Thyroid gland (tissue), 4 donors: ENCODE measurements at regions not wholly inside any gene's neighbourhood (a gene's known extent, or its start where the extent isn't known, plus 50 kb on each side); places are given as distances from the start of the nearest gene placed in this dataset.

Experiments
- DNase-seq, 2 donors: peaks; one replicate each; pipeline ENCODE4 v3.0.0-alpha.2; 2019
- H3K27ac ChIP-seq, 3 donors: fragments of 200-600 bp; sonication (generic); 1 replicate in 2 of 3; 2 replicates in 1 of 3; pipeline ENCODE4 v1.5.1; 2016 to 2019; ENCODE audit warnings: mild to moderate bottlenecking in 1 of 3, moderate library complexity in 1 of 3
- H3K27me3 ChIP-seq: fragments of 200-600 bp; sonication (generic); one replicate; pipeline ENCODE4 v1.5.1; 2019
- H3K36me3 ChIP-seq, 2 donors: fragments of 200-600 bp; sonication (generic); one replicate each; pipeline ENCODE4 v1.5.1; 2016 to 2019
- H3K4me1 ChIP-seq, 2 donors: fragments of 200-600 bp; sonication (generic); one replicate each; pipeline ENCODE4 v1.5.1; 2017 to 2019
- H3K4me3 ChIP-seq, 3 donors: fragments of 200-600 bp; sonication (generic); replicated peaks in 1 of 3; 1 replicate in 2 of 3; 2 replicates in 1 of 3; pipeline ENCODE4 v1.5.1; 2016; ENCODE audit warnings: mild to moderate bottlenecking in 1 of 3
- H3K9me3 ChIP-seq: fragments of 200-600 bp; sonication (generic); one replicate; pipeline ENCODE4 v1.5.1; 2017
- CTCF ChIP-seq, 6 experiments: fragments of 200-600 bp in 3 of 6; fragments of 450-650 bp in 3 of 6; sonication (generic) in 3 of 6; IDR thresholded peaks; one replicate each; pipeline ENCODE4 v1.5.1; 2016 to 2019; ENCODE audit warnings: antibody characterized with exemption in 6 of 6, mild to moderate bottlenecking in 2 of 6, inconsistent platforms in 1 of 6, moderate library complexity in 1 of 6
- POLR2A ChIP-seq, 2 donors: fragments of 450-650 bp; IDR thresholded peaks; one replicate each; pipeline ENCODE4 v1.6.1; 2017; ENCODE audit warnings: antibody characterized with exemption in 2 of 2, mild to moderate bottlenecking in 2 of 2, moderate library complexity in 1 of 2
- WGBS, 2 donors: methylation state at CpG; one replicate each; pipeline ENCODE4 v1.1.5; 2017; 5-methylcytosine and 5-hydroxymethylcytosine counted together
- intact Hi-C: fragments of 100-400 bp; cut with DNase I; formaldehyde crosslinking; loops from one replicate; pipeline ENCODE4 v1.15.1; 2023

DNA sequence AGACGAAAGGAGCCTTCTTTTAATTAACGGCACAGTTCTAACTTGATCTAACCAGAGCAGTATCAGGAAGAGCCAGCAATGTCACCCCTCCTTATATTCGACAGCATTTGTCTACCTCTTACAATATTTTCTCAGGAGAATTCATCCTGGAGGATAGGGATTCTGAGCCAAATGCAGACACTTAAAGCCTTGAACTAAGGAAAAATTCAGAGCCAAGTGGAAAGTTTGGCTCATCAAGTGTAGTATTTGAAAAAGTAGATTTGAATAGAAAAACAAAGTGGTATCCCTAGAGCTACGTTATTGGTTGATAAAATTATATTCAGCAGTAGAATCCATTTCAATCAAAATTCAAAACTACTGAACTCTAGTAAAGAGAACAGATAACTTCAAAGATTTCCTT, 732.0 kb upstream of the ADGRL2 start:
- Histone ChIP-seq H3K27me3 (no peaks in the 10 kb centered on the region), H3K36me3 (no peaks in the 10 kb centered on the region), H3K9me3 (no peaks in the 10 kb centered on the region), H3K27ac (no peak overlapping the region), H3K4me1 (no peaks in the 10 kb centered on the region), H3K4me3 (no peak overlapping the region)
- intact Hi-C loops, result no loop called here
- WGBS, 2 donors, result 52 to 78% methylated on average over 4 of the region's 4 CpGs
- DNase-seq, result no peak
- TF ChIP-seq CTCF (IDR thresholded peaks at IDR 0.05) (no peak), POLR2A (IDR thresholded peaks at IDR 0.05) (no peak)

GRCh38 chr1:81053826-81054225, 746.9 kb upstream of the ADGRL2 start:
- H3K36me3 ChIP-seq, result no peaks in the 10 kb centered on the region
- no peak for TF ChIP-seq POLR2A (IDR thresholded peaks at IDR 0.05)
- TF ChIP-seq CTCF (IDR thresholded peaks at IDR 0.05), result no peak
- no peak overlapping the region for H3K4me3 ChIP-seq
- H3K9me3 ChIP-seq, result no peaks in the 10 kb centered on the region
- 41 to 54% methylated on average over 7 of the region's 7 CpGs for WGBS, 2 donors
- no peaks in the 10 kb centered on the region for H3K27me3 ChIP-seq
- no peak for DNase-seq
- H3K27ac ChIP-seq, result no peak overlapping the region
- intact Hi-C loops, result no loop called here
- H3K4me1 ChIP-seq, result no peaks in the 10 kb centered on the region

- H3K27ac ChIP-seq, result no peak overlapping the region
- intact Hi-C loops, result no loop called here
- no peaks in the 10 kb centered on the region for H3K27me3 ChIP-seq
- no peak overlapping the region for H3K4me3 ChIP-seq
- no peaks in the 10 kb centered on the region for H3K36me3 ChIP-seq
- no peaks in the 10 kb centered on the region for H3K9me3 ChIP-seq
- TF ChIP-seq CTCF (IDR thresholded peaks at IDR 0.05) (no peak), POLR2A (IDR thresholded peaks at IDR 0.05) (no peak)
- WGBS, 2 donors, result 84 to 87% methylated on average over 2 of the region's 2 CpGs
- no peak for DNase-seq
- no peaks in the 10 kb centered on the region for H3K4me1 ChIP-seq
Measured at GRCh38 chr1:81052162-81052561, 748.6 kb upstream of the ADGRL2 start.

DNA sequence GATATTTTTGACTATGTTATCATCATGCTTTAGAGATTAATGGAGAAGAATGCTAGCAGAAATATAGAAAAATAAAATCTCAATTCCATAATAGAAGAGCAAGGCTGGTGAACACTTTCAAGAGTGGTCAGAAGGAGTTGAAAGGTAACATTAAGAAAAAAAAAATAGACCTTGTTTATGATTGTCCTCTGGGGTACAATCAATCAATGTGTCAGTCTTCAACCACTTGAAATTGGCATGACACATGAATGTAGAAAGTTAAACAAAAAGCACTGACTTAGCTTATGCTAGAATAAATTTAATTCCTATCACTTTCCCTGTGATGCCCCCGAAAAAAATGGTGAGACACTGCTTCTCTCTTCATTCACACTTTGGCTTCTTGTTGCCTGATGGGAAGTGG, 750.3 kb upstream of the ADGRL2 start:
- no peaks in the 10 kb centered on the region for H3K4me1 ChIP-seq
- no peaks in the 10 kb centered on the region for H3K27me3 ChIP-seq
- no peak for TF ChIP-seq POLR2A (IDR thresholded peaks at IDR 0.05)
- TF ChIP-seq CTCF (IDR thresholded peaks at IDR 0.05), result no peak
- H3K36me3 ChIP-seq, result no peaks in the 10 kb centered on the region
- no peaks in the 10 kb centered on the region for H3K9me3 ChIP-seq
- no peak for DNase-seq
- WGBS, 2 donors, result 74 to 76% methylated on average over 1 of the region's 1 CpG
- no peak overlapping the region for H3K27ac ChIP-seq
- no peak overlapping the region for H3K4me3 ChIP-seq
- intact Hi-C loops, result no loop called here

DNA sequence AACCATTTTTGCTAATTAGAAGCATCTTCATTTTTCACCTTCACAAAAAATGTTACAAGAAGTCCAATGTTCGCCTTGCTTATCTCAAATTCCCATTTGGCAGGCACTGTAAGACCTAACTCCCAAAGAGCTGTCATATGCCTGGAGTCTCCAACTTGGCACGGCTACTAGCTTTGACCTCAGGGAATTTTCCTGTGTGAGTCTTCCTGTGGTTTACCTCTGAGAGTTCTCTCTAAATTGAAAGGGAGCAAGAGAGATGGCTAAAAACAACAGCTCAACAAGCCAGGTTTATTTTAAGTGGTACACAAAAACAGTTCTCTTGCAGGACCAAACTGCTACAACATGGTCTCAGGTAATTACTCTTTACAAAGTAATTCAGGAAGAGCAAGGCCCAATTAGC, 756.0 kb upstream of the ADGRL2 start:
- no peaks in the 10 kb centered on the region for H3K4me1 ChIP-seq
- no peaks in the 10 kb centered on the region for H3K27me3 ChIP-seq
- H3K4me3 ChIP-seq, result no peak overlapping the region
- WGBS, 2 donors, result 38% methylated on average over 2 of the region's 2 CpGs
- no peaks in the 10 kb centered on the region for H3K9me3 ChIP-seq
- no peak for DNase-seq
- intact Hi-C loops, result no loop called here
- no peaks in the 10 kb centered on the region for H3K36me3 ChIP-seq
- no peak overlapping the region for H3K27ac ChIP-seq
- TF ChIP-seq CTCF (IDR thresholded peaks at IDR 0.05), result no peak
- no peak for TF ChIP-seq POLR2A (IDR thresholded peaks at IDR 0.05)
